ENCODE measurements at regions not wholly inside any gene's neighbourhood (a gene's known extent, or its start where the extent isn't known, plus 50 kb on each side); places are given as distances from the start of the nearest gene placed in this dataset.
A peak's percentile ranks its signal among the peaks of the same experiment; 100 is the strongest.
"Not testable (repeated sequence)": the region's sequence is repeated elsewhere in the genome, so short reads cannot be mapped to it uniquely, and the experiment has no call there.

- DNase-seq (ENCODE audit: low read depth): no peak
Observed at GRCh38 chr2:144010096-144010836, 509.7 kb downstream of the ZEB2 start.

- DNase-seq (ENCODE audit: low read depth): no peak
Observed at GRCh38 chr2:144006139-144006538, 513.8 kb downstream of the ZEB2 start.

GRCh38 chr2:144004742-144005141 lies 515.2 kb downstream of the ZEB2 start:
- no peak for DNase-seq (ENCODE audit: low read depth)

- DNase-seq (ENCODE audit: low read depth): no peak
Observed at GRCh38 chr2:144003460-144004075, 516.4 kb downstream of the ZEB2 start.

- DNase-seq (ENCODE audit: low read depth): no peak
Observed at GRCh38 chr2:143996974-143997373, 522.9 kb downstream of the ZEB2 start.

GRCh38 chr2:143994961-143995360 lies 525.0 kb downstream of the ZEB2 start:
- no peak for DNase-seq (ENCODE audit: low read depth)

- not testable (repeated sequence) for DNase-seq (ENCODE audit: low read depth)
Observed at GRCh38 chr2:143991596-143991995, 528.3 kb downstream of the ZEB2 start.

GRCh38 chr2:143988082-143988481 lies 531.8 kb downstream of the ZEB2 start:
- DNase-seq (ENCODE audit: low read depth): no peak

- DNase-seq (ENCODE audit: low read depth): no peak
Observed at GRCh38 chr2:143981428-143981827, 538.5 kb downstream of the ZEB2 start.

- no peak for DNase-seq (ENCODE audit: low read depth)
Observed at GRCh38 chr2:143977356-143977755, 542.6 kb downstream of the ZEB2 start.

- DNase-seq (ENCODE audit: low read depth): no peak
Observed at GRCh38 chr2:143975216-143975615, 544.7 kb downstream of the ZEB2 start.

- no peak for DNase-seq (ENCODE audit: low read depth)
Observed at GRCh38 chr2:143974262-143974661, 545.7 kb downstream of the ZEB2 start.

GRCh38 chr2:143968860-143969259 lies 551.1 kb downstream of the ZEB2 start:
- no peak for DNase-seq (ENCODE audit: low read depth)

GRCh38 chr2:143968360-143968759 lies 551.6 kb downstream of the ZEB2 start:
- DNase-seq (ENCODE audit: low read depth): no peak

- DNase-seq (ENCODE audit: low read depth): no peak
Observed at GRCh38 chr2:143965493-143966164, 554.3 kb downstream of the ZEB2 start.

GRCh38 chr2:143964891-143965290 lies 555.0 kb downstream of the ZEB2 start:
- no peak for DNase-seq (ENCODE audit: low read depth)

GRCh38 chr2:143960177-143960576 lies 559.7 kb downstream of the ZEB2 start:
- DNase-seq (ENCODE audit: low read depth): no peak

- DNase-seq (ENCODE audit: low read depth): no peak
Observed at GRCh38 chr2:143957321-143957720, 562.6 kb downstream of the ZEB2 start.

- DNase-seq (ENCODE audit: low read depth): peak; percentile 52
Observed at GRCh38 chr2:143955401-143956065, 564.4 kb downstream of the ZEB2 start.

- no peak for DNase-seq (ENCODE audit: low read depth)
Observed at GRCh38 chr2:143954844-143955243, 565.1 kb downstream of the ZEB2 start.

- DNase-seq (ENCODE audit: low read depth): no peak
Observed at GRCh38 chr2:143954186-143954585, 565.7 kb downstream of the ZEB2 start.

- no peak for DNase-seq (ENCODE audit: low read depth)
Observed at GRCh38 chr2:143953451-143954030, 566.4 kb downstream of the ZEB2 start.

Data from GM04503 (cell line).